ENCODE measurements at regions not wholly inside any gene's neighbourhood (a gene's known extent, or its start where the extent isn't known, plus 50 kb on each side); places are given as distances from the start of the nearest gene placed in this dataset.
A peak's percentile ranks its signal among the peaks of the same experiment; 100 is the strongest.

- TF ChIP-seq POLR2AphosphoS2 (conservative IDR thresholded peaks at IDR 0.05; ENCODE audit: low read length) (no peak), MAFK (IDR thresholded peaks at IDR 0.05; ENCODE audit: partially characterized antibody) (no peak), ELK1 (IDR thresholded peaks at IDR 0.05; ENCODE audit: low read depth, low read length) (no peak), FOSB (CRISPR knock-in tag; IDR thresholded peaks at IDR 0.05) (no peak)
- peak overlapping the region; percentile 91 to 92 for H3K27ac ChIP-seq
Measured at GRCh38 chr7:94300176-94300835, 94.4 kb upstream of the COL1A2 start.

GRCh38 chr7:94301024-94301586 lies 93.6 kb upstream of the COL1A2 start:
- no peaks in the 10 kb centered on the region for H3K9me3 ChIP-seq
- peaks cover 67% of the 10 kb centered on the region for H3K4me1 ChIP-seq
- CTCF ChIA-PET, result interaction anchor here (0.7 to 7.5 kb wide), 9 partner anchors 8 to 1175 kb away, joined by 3 to 89 read pairs (median 4); partner anchors contain the start of gene COL1A2
- H3K27ac ChIP-seq, result peak overlapping the region; percentile 91 to 92
- ATAC-seq, result peak; percentile 99 to 100
- TF ChIP-seq MAX (IDR thresholded peaks at IDR 0.05) (peak; percentile 60; the same call in 1 of the 2 replicates), JUNB (IDR thresholded peaks at IDR 0.05) (peak; percentile 81), TFCP2L1 (CRISPR knock-in tag; IDR thresholded peaks at IDR 0.05) (no peak), EHMT2 (IDR thresholded peaks at IDR 0.05; ENCODE audit: low read depth) (no peak), CTCF (IDR thresholded peaks at IDR 0.05) (no peak), EP300 (IDR thresholded peaks at IDR 0.05) (peak; percentile 56 to 61; a peak in 2 of 5 replicates), USF2 (IDR thresholded peaks at IDR 0.05) (no peak), GATA3 (IDR thresholded peaks at IDR 0.05; ENCODE audit: borderline replicate concordance) (peak; percentile 79), PBX3 (IDR thresholded peaks at IDR 0.05) (peak; percentile 66; the same call in 1 of the 2 replicates), MAFK (IDR thresholded peaks at IDR 0.05; ENCODE audit: partially characterized antibody) (peak; percentile 90), JUN (IDR thresholded peaks at IDR 0.05) (peak; percentile 83 to 86), HOXA7 (CRISPR knock-in tag; IDR thresholded peaks at IDR 0.05) (0 out of 2 replicates have a peak, but pooled peaks have one; percentile 71), HOXB5 (CRISPR knock-in tag; IDR thresholded peaks at IDR 0.05) (peak; percentile 52; the same call in 1 of the 2 replicates), ZNF302 (CRISPR knock-in tag; IDR thresholded peaks at IDR 0.05) (peak; percentile 84), CHD2 (IDR thresholded peaks at IDR 0.05; ENCODE audit: low read length, partially characterized antibody) (no peak), FOSL2 (IDR thresholded peaks at IDR 0.05) (peak; percentile 86), FOSL2 (CRISPR knock-in tag; IDR thresholded peaks at IDR 0.05) (peak; percentile 98), RAD21 (conservative IDR thresholded peaks at IDR 0.05 in 1 of 2, IDR thresholded peaks at IDR 0.05 in 1 of 2) (peak; percentile 22 to 41; a peak in 2 of 5 replicates), SMC3 (IDR thresholded peaks at IDR 0.05) (peak; percentile 34; the same call in 1 of the 3 replicates), ZSCAN20 (CRISPR knock-in tag; IDR thresholded peaks at IDR 0.05) (no peak)
- peak overlapping the region; percentile 75 for H3K4me2 ChIP-seq
- peak; percentile 93 to 95 for DNase-seq (ENCODE audit: low read depth in 1 of 2, low spot score in 1 of 2)
- 0% methylated on average over 6 of the region's 6 CpGs for WGBS (ENCODE audit: missing lambda C conversion rate)
- FAIRE-seq, result peak; percentile 56
- POLR2A ChIA-PET, result no interaction called here
- no peak overlapping the region for H3K4me3 ChIP-seq

More at GRCh38 chr7:94300176-94300835, 94.4 kb upstream of the COL1A2 start:
- FAIRE-seq, result no peak
- Histone ChIP-seq H3K4me1 (peaks cover 67% of the 10 kb centered on the region), H3K9me3 (no peaks in the 10 kb centered on the region), H3K4me2 (peak overlapping the region; percentile 75), H3K4me3 (no peak overlapping the region)
- ChIA-PET POLR2A (no interaction called here), CTCF (interaction anchor here (0.7 to 7.5 kb wide), 9 partner anchors 12 to 1073 kb away, joined by 3 to 89 read pairs (median 4); partner anchors contain the start of genes COL1A2 and SGCE)
- 33% methylated on average over 8 of the region's 8 CpGs for WGBS (ENCODE audit: missing lambda C conversion rate)
- peak; percentile 11 to 27 for DNase-seq (ENCODE audit: low read depth in 1 of 2, low spot score in 1 of 2)
- ATAC-seq, result peak; percentile 9 to 11; a peak in 3 of 6 replicates
